Stimulated activated CD4-positive, alpha-beta T cell treated with anti-CD3 and anti-CD28 coated beads, Interleukin-2, amount 100 ng/mL, for 48 hours (primary cell): ENCODE measurements at regions not wholly inside any gene's neighbourhood (a gene's known extent, or its start where the extent isn't known, plus 50 kb on each side); places are given as distances from the start of the nearest gene placed in this dataset.
"Not testable (repeated sequence)": the region's sequence is repeated elsewhere in the genome, so short reads cannot be mapped to it uniquely, and the experiment has no call there.

Experiments
- DNase-seq, 2 donors: peaks; one replicate each; pipeline ENCODE4 v3.0.0-alpha.2; 2020

DNA sequence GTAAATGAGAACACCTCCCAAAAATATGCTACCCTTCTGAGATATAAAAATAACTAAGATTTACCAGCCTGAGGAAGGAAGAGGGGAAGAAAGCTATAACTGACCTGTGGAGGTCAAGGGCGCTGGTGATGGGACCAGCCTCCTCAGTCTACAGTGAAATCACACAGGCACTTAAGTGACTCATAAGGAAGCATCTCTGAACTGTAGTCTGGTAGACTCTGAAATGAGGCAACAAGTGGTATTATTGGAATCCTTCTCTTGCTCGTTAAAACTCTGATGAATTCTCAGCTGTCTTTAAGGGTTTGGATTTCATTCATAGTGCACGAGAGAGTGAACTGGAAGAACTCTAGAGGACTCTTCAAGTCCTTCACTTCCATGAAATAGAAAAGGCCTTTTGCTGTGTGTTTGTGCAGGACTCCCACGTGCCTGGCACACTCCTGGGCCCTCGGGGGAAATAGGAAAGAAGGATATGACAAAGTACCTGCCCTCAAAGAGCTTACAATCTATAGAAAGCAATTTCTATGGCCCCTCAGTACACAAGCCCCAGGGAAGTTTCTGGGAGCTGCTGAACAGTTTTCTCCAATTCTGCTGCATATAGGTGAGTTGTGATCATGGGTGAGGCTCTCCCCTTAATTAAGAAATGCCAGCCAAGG, 231.8 kb upstream of the RREB1 start:
- DNase-seq, result no peak

DNA sequence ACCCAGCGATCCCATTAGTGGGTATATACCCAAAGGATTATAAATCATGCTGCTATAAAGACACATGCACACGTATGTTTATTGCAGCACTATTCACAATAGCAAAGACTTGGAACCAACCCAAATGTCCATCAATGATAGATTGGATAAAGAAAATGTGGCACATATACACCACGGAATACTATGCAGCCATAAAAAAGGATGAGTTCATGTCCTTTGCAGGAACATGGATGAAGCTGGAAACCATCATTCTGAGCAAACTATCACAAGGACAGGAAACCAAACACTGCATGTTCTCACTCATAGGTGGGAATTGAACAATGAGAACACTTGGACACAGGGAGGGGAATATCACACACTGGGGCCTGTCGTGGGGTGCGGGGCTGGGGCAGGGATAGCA, 230.0 kb upstream of the RREB1 start:
- DNase-seq, result not testable (repeated sequence)

DNA sequence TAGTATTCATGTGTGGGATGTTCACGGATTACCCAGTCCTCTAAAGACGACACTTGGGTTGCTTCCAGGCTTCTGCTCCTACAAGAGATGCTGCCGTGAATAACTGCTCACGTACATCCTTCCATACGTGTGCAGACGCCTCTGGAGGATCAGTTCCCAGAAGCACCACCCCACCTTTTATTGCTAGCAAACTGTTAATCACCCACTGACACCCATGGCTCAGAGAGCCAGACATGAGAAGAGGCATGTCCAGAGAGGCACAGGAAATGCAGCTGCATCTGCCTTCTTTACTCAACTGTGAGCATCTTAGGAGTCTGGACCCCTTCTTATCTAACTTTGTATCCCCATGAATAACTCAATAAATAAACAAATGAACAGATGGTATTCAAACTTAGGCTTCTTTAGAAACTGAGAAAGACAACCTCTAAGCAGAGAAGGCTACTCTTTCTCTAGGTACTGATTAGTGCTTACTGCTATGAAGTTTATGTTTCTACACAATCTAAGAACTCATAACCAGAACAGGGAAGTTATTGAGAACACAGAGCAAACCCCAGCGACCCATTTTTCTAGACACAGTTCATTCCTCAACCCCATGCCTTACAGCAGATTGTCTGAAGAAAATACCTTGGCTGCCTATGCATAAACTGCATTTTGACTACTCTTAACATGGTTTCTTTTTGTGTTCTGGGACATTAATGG, 228.7 kb upstream of the RREB1 start:
- DNase-seq, result no peak

DNA sequence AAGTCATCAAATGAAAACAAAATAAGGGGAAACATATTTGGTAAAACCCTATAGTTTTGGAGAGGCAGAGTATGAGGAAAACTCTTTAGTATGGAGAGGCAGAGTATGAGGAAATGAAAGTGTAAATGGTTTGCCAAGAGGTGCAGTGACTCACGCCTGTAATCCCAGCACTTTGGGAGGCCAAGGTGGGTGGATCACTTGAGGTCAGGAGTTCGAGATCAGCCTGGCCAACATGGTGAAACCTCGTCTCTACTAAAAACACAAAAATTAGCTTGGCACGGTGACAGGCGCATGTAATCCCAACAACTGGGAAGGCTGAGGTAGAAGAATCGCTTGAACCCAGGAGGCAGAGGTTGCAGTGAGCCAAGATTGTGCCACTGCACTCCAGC, 228.2 kb upstream of the RREB1 start:
- DNase-seq, result not testable (repeated sequence)

DNA sequence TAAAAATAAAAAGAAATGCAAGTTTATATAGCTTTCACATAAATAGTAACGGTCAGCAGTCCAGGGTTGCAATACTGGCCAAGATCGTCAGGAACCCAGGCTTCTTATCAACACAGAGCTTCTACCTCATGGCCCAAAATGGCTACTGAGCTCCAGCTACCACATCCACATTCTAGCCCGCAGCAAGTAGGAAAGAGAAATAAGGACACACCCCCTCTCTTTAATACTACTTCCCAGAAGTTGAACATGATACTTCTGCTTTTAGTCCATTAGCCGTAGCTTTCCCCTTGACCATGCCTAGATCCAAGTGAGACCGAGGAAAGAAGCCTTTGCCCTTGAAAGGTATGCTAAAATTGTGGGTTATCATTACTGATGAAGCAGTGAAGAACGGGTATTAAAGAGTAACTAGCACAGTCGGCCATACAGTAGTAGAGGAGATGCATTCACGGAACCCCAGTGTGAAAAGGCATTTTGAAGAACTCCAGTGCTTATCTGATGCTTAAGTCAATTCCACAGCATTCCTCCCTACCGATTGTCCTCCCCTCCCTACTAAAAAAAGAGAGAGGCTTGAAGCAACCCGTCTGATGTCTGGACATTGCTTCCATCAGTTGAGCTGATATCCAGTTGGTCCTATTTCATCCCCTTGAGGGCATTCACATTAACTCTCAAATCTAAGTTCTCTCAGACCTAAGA, 226.9 kb upstream of the RREB1 start:
- DNase-seq, result no peak

DNA sequence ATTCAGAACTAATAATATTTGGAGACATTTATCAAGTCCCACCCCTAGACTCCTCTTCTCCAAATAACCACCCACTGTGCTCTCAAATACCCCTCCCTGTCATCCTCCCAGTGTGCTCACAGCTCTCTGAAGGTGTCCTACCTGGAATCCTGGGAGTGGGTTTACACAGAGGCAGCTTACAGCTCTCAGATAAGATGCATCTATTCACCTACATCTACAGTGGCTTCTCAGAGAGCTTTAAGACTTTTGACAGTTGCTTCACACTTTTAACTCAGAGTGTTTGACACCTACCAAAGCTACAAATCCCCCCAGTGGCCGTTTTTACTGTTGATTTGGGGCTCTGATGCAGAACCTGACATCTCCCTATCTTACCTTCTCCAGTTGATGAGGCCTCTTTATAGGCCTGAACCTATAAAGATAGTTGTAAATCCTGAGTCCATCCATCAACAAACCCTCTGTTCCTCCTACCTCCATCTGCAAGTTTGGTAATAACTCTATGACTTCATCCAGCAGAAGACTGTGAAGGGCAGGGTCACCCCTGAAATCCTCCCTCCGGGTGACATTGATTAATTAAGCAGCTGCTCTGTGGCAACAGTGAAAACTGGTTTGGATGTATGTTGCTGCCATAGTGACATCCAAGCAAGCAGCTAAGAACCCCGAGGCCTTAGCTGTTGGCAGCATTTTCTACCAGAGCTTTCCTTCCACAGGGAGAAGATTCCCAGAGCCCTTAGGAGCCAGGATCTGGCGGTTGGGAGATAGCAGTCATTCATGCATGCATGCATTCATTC, 226.1 kb upstream of the RREB1 start:
- no peak for DNase-seq

DNA sequence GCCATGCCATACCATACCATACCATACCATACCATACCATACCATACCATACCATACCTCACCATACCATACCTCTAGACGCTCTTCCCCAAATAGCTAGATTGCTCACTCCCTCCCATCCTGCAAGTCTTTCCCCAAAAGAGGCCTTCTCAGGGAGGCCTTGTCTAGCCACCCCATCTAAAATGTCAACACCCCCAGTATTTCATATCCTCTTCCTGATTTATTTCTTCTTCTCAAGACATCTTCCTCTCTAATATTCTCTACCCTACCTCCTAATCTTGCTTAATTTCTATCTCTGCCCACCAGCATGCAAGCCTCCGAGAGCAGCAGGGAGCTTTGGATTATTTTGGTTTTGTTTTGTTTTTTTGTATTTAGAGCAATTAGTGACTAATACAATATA, 225.2 kb upstream of the RREB1 start:
- no peak for DNase-seq

DNA sequence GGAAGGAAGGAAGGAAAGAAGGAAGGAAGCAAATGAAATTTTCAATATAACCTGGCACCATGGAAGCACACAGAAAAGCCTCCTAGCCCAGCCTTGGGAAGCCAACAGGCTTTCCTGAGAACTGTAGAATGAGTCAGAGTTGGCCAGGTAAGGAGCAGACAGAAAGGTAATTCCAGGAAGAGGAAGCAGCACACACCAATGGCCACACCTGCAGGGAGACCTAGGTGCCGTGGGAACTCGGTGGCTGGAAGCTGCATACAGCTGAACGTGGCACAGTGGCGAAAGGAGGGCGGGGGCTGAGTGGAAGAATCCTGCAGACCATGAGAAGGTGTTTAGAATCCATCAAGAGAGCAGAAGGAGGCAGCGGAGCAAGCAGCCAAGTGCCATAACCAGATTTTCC, 224.8 kb upstream of the RREB1 start:
- no peak for DNase-seq

DNA sequence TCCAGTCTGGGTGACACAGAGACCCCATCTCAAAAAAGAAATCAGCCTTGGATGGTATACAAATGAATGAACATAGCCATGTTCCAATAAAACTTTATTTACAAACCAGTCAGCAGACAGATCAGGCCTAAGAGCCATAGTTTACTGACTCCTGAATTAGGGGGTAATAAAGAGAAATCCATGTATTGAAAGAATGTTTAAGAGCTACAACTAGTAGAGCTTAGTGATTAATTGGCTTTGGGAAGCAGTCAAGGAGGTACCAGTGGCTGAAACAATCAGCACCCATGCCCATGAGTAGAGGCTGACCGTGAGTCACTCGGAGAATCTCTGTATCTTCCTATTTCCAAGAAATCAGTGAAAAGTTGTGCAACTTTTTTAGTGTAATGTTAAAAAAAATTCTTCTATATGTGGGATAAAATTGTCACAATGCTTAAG, 223.6 kb upstream of the RREB1 start:
- DNase-seq, result no peak

DNA sequence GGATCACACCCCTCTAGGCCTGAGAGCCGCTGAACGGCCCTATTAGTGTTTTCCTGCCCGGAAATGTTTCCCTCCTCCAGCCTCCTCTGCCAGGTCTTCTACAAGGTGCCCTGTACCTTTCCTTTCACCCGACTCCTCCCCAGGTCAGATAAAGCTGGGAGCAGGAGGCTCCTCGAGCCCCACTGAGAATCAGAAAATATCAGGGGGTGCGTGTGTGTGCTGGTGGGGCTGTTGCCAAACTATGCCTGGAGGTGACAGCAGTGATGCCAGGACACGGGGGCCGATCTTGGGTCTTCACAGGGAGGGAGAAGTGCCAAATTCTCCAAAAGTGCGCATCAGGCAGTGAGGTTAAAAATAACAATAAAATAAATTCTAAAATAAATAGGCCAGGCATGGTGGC, 222.8 kb upstream of the RREB1 start:
- DNase-seq, result no peak

DNA sequence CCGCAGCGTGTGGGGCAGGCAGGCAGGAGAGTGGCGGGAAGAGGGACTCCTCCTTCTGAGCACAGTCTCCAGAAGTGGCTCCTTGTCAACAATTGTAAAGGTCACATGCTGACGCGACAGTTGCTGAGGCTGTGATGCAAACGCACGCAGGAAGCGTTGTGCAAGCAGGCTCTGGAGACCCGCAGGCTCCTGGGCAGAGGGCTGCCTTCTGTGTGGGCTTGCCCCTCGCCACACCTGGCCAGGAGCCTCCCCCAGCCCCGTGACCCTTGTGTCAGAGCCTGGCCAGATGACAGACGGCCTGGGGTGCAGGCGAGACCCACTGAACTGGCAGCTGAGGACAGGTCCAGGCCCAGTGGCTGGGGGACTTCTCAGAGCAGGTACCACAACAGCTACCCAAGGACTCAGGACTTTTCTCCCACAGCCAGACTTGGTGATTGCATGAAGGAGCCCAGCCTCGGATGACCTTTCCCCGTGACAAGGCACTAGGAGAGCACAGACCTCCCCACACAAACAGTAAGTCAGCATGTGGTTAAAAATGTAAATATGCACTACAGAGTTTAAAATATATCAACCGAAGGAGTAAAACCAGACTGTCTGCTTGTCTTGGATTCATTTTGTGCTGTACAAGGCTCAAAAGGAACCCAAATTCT, 222.1 kb upstream of the RREB1 start:
- DNase-seq, result no peak

DNA sequence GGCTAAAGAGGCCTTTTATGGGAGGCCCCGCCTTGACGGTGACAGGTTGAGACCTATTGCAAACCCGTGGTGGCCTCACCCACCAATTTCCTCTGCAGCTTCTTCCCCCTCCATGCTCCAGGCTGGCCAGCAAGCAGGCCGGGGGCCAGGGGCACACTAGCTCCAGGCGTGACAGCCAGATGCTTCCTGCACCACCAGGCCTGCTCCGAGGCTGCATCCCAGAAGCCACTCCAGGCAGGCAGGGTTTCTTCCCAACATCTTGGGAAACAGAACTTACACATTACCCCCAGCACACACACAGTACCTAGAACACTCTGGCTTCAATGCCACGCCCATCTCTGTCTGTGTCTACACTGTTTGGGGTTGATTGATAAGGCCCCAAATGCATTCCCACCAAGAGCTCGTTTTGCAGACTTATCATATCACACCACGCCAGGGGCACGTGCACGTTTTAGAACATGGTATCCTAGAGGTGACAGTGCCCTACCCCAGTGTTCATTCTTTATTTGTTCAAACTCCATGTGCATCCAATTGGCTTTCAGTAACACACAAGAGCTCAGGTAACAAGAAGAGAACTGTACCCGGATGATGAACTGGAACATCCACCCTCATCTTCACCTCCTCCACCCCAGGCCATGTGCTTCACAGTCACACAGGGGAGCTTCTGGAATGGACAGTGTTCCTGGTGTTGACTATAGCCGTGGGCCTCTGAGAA, 221.4 kb upstream of the RREB1 start:
- no peak for DNase-seq

DNA sequence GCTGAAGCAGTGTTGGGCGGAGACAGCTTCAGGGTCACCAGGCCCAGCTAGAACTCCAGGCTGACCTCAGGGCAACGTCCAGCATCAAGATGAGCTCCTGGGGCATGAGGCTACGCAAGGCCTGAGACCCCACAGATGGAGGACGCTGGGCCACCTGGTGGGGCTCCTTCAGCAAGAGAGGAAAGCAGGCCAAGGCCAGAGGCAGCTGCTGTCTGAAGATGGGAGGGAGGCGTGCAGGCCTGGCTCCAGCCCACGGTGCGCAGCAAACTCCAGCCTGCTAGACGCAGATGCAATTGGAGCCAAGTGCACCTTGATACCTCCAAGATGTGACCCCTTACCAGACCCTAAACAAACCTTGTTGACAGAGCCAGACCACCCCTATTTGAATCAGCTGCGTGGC, 220.9 kb upstream of the RREB1 start:
- no peak for DNase-seq

DNA sequence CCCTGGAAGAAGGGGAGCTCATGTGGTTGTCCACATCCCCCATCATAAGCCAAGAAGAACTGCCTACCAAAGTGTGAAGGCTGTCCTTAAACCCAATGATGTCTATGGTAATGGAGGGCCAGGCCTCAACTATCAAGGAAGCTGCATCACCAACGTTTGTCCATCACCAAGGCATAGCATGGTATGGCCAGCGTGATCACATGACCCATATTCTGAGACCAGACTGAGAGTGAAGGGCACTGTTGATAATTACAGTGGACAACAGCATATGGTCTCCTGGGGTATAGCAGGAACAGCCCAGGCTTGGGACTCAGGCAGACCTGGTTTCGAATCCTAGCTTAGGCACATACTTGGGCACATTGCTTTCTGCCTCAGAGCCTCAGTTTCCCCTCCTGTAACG, 218.2 kb upstream of the RREB1 start:
- DNase-seq, result no peak

DNA sequence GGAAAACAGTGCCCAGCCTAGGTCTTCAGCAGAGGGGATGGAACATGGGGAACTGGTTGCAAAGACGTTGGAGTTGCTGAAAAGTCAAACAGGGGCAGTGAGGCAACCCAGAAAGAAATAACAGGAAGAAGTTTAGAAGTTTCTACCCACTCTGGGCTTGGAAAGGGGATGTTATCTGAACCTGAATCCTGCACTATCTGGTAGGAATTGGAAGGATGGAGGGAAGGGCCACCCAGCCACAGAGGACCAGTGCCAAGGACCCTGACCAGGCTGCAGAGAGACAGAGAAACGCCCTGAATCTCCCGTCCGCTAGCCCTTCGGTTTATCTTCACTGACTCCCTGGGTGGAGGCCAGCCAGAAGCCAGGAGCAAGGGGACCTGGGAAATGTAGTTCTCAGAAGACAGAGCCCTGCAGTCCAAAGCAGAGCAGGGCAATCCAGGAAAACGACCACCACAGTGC, 217.3 kb upstream of the RREB1 start:
- no peak for DNase-seq

DNA sequence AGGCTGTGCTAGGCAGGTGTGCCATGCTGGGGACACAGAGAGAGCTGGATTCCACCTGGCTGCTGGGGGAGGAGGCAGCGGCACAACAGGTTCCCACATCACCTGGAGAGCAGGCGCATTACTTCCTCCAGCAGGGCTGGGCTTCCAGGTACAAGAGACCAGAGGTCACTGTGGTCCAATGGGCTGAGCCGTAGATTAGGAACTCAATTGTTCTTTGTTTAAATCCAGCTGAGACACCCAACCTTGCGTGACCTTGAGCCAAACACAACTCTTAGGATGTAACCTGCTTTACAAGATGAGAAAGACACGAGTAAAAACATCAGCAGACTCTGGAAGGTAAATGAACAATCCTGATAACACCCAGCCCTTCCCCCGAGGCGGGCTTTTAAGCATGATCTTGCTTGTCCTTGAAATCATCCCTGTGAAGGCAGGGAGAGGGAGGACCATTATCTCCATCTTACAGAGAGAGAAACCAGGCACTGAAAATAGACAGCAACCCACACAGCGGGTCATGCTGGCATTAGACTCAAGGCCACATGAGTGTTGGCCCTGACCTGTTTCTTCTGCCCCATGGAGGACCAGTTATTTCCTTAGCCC, 216.5 kb upstream of the RREB1 start:
- no peak for DNase-seq

DNA sequence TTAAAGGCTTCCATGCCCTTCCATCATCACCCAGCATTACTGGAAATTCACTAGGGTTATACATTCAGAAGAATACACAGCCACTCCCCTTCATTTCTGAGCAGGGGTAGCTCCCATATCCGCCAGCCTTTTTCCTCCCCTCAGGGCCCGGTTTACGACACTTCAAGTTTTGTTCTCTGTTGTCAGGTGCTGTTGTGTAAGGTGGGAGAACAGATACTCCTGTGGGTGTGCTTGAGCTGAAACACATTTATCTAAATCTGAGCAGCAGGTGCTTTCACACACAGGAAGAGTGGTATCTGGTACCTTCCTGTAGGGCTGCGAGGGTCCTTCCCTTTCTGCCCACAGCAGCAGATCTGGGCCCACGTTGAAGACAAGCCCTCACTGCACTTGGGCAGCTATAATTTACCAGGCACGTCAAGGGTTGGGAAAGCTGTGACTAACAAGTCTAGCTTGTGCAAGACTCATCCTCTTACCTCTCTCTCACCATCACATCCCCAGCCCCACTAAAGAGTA, 215.8 kb upstream of the RREB1 start:
- DNase-seq, result no peak

DNA sequence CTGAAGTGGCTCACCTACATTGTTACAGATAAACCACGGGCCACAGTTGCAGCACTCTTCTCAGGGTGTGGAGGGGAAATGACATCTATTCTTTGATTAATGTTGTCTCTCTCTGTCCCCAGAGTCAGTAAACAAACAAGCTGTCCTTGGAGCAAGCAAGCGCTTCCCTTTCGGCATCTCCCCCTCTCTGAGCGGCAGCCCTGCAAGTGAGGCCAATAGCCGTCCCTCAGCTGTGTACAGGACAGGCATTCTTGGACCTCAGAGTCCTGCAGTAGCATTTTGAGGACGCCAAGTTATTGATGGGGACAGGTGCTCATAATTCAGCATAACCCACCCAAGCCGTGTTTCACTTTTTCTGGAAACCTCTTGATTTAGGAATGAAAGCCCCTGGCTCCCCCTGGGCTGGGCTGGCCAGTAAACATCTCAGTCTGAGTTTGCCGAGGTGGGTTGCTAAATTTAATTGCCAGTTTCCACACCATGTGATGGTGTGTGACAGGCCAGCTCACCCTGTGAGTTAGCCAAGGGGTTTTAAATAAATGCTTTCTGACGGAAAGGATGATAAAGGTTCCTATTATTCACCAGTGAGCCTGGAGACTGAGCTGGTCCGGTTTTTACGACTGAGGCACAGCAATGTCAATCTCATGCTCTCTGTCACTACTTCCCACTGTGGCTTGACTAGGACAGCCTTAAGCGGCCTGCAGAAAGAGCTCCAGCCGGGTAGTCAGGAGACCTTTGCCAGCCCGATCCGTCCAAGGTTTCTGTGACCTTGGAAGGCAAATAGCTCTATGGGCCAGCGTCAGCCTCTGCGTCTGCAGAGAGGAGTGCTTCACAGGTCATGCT, 214.8 kb upstream of the RREB1 start:
- no peak for DNase-seq

DNA sequence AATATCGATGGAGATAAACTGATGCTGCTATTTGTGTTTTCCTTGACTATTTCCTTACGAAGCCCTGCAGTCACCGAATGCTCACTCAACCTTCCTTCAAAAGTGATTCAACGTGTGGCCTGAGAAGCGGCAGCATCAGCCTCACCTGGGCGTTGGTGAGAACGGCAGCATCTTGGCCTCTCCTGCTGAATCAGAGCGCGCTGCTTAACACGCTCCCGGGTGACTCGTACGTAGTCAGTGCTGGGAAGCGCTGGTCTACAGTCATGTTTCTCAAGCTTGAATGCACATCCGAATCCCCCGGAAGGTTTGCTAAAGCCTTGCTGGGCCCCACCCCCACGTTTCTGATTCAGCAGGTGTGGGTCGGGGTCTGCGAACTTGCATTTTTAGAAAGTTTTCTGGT, 214.1 kb upstream of the RREB1 start:
- DNase-seq, result no peak

DNA sequence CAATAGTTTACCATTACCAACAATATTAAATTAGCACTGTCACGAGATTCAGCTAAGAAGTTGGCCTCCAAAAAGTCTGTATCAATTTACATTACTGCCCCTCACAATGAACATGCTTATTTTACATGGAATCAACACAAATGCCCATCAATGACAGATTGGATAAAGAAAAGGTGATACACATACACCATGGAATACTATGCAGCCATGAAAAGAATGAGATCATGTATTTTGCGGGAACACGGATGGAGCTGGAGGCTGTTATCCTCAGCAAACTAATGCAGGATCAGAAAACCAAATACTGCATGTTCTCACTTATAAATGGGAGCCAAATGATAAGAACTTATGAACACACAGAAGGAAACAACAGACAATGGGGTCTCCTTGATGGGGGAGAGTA, 211.8 kb upstream of the RREB1 start:
- DNase-seq, result no peak

DNA sequence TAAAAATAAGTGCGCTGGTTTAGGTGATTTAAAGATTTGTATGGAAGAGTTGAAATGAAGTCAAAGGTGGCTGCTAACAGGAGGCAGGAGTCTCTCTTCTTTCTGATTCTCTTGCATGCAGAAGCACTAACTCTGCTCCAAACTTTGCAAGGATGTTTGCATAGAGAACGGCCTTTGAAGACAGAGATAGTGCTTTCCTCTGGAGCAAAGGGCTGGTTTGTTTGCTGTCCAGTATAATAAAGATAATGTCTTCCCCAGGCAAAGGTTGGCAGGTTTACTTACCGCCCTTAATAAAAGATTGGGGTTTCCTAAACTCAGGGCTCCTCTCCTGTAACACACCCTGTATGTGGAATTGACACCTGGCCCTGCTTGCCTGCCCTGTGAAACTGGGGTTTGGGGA, 210.6 kb upstream of the RREB1 start:
- no peak for DNase-seq
